22Rv1 (cell line): ENCODE measurements at regions not wholly inside any gene's neighbourhood (a gene's known extent, or its start where the extent isn't known, plus 50 kb on each side); places are given as distances from the start of the nearest gene placed in this dataset.

ENCODE experiments used
- ZFX ChIP-seq: fragments of 450-650 bp; IDR thresholded peaks from 2 replicates; pipeline ENCODE4 v1.6.1; 2017; ENCODE audit warnings: antibody characterized with exemption, borderline replicate concordance
- TF ChIP-seq, protein P1 (sequence below): fragments of 450-650 bp; IDR thresholded peaks from 2 replicates; pipeline ENCODE4 v1.5.1; 2017; ENCODE audit warnings: mild to moderate bottlenecking

DNA sequence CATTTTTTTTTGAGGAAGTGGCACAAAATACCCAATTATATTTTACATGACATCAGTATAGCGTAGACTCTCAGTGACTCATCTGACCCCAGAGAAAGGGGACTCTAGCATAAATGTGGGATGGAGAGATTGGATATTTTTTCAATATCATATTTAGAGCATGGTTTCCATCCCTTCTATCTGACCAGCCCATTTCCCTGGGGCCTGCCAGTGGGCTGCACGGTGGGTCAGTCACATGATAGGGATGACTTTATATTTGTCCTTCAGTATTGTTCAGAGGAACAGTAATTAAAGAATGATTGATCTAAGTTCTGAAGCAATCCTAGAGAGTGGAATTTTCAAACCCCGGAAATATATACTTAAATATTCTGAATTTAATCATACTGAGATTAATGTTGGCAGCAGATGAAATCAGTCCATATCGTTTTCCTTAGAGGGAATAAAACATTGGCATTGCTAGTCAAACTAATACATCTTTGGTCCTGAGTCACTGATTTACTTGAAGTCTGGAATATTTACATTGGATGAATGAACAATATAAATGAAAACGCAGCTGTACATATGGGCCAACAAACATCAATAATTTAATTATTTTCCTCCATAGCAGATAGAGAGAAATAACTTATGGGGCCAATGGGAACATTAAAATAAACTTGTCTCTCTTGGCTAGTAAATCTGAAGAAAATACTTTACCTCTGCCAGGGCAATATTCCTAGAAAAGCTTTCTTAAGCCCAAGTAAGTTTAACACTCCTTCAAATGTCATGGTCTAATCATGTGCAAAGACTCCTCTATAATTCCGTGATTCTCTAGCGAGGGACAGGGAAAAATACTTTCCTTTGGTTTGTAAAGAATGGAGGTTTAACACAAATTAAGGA is 563.6 kb upstream of the PKDCC start:
- TF ChIP-seq, protein P1, sequence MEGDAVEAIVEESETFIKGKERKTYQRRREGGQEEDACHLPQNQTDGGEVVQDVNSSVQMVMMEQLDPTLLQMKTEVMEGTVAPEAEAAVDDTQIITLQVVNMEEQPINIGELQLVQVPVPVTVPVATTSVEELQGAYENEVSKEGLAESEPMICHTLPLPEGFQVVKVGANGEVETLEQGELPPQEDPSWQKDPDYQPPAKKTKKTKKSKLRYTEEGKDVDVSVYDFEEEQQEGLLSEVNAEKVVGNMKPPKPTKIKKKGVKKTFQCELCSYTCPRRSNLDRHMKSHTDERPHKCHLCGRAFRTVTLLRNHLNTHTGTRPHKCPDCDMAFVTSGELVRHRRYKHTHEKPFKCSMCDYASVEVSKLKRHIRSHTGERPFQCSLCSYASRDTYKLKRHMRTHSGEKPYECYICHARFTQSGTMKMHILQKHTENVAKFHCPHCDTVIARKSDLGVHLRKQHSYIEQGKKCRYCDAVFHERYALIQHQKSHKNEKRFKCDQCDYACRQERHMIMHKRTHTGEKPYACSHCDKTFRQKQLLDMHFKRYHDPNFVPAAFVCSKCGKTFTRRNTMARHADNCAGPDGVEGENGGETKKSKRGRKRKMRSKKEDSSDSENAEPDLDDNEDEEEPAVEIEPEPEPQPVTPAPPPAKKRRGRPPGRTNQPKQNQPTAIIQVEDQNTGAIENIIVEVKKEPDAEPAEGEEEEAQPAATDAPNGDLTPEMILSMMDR: no peak
- no peak for TF ChIP-seq ZFX
